VCaP (cell line): ENCODE measurements at regions not wholly inside any gene's neighbourhood (a gene's known extent, or its start where the extent isn't known, plus 50 kb on each side); places are given as distances from the start of the nearest gene placed in this dataset.
A peak's percentile ranks its signal among the peaks of the same experiment; 100 is the strongest.
"Not testable (repeated sequence)": the region's sequence is repeated elsewhere in the genome, so short reads cannot be mapped to it uniquely, and the experiment has no call there.

Experiments
- H3K27ac ChIP-seq: fragments of 450-650 bp; 2 replicates; pipeline ENCODE4 v1.5.1; 2017
- CTCF ChIP-seq: fragments of 450-650 bp; conservative IDR thresholded peaks from 2 replicates; pipeline ENCODE4 v1.5.1; 2017; ENCODE audit warnings: mild to moderate bottlenecking, moderate library complexity

DNA sequence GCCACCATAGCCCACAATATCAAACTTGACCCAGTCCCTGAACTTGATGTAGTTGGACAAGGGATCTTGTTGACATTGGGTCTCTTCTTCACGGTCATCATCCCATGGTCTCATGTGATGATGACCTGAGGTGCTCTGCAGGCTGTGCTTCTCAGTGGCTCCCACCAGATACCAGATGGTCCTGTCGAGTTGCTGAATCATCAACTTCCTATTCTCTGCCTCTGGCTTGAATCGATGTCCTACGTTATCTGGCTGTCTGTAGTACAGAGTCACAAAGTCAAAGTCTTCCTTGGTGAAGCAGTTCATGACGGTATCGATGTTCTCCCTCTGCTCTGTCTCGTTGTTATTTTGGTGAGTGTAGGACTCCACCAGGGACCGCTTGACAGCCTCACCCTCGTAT, 145.7 kb upstream of the ALDH3B2 start:
- H3K27ac ChIP-seq = no peak overlapping the region
- TF ChIP-seq CTCF = no peak

DNA sequence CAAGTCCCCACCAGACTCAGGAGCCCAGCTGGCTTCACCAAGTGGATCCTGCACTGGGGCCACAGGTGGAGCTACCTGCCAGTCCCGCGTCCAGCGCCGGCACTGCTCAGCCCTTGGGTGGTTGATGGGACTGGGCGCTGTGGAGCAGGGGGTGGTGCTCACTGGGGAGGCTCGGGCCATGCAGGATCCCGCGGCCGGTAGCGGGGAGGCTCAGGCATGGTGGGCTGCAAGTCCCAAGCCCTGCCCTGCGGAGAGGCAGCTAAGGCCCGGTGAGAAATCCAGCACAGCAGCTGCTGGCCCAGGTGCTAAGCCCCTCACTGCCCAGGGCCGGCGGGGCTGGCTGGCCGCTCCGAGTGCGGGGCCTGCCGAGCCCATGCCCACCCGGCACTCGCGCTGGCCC, 143.1 kb upstream of the ALDH3B2 start:
- not testable (repeated sequence) for H3K27ac ChIP-seq

- H3K27ac ChIP-seq = not testable (repeated sequence)
Measured at GRCh38 chr11:67809301-67809700, 134.9 kb upstream of the ALDH3B2 start.

GRCh38 chr11:67807896-67808295, 133.5 kb upstream of the ALDH3B2 start:
- H3K27ac ChIP-seq = peak overlapping the region; percentile 91

DNA sequence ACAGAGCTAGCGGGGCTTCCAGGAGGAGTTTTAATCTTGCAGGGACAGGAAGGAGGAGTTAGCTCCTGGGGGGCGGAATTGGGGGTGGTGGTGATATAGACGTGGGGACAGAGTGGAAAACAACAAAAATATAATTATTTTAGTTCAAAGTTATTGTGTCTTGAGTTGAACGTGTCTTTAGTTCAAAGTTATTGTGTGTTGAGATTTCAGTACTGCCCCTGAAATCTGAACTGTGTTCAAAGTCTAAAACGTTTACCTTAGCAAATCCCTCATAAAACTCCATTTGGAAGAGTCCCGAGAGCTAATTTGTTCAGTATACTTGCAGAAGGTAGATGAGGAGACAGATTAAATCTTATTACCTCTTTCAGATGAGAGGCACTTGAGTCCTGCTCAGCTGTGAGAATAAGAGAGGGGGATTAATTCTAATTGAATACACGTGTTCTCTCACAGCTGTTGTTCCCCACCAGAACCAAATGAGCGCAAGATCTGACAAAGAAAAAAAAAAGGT, 132.4 kb upstream of the ALDH3B2 start:
- H3K27ac ChIP-seq = peak overlapping the region; percentile 91

- peak overlapping the region; percentile 91 for H3K27ac ChIP-seq
Measured at GRCh38 chr11:67806183-67806582, 131.8 kb upstream of the ALDH3B2 start.

DNA sequence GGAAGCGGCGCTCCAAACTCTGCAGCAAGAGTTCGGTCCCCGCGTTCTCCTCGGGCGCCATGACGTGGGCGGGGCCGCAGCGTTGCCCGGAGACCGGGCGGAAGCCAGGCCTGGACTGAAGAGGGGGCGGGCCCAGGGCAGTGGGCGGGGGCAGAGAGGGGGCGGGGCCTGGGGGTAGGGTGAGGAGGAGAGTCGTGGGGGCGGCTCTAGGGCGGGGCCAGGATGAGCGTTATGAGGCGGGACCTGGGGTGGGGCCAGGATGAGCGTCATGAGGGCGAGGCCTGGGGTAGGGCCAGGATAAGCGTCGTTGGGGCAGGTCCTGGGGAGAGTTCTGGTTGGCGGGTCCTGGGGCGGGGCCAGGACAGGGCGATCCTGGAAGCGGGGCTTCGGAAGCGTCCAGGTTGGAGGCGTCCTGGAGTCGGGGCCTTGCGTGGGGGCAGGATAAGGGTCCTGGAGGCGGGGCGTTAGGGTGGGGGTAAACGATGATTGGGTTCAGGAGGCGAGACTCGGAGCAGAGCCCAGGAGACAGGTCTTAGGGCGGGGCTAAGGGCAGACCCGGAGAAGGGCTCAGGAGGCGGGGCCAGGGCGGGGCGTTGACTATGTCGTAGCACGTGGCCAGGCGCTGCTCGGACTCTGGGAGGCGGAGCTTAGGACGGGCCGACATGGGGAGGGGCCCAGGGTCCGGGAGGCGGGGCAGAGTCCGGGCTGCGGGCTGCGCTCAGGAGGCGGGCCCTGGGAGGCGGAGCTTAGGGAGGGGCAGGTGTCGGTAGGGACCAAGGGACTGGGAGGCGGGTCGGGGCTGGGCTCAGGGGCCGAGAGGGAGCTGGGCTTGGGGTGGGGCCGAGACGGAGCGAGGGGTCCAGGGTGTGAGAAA, 131.1 kb upstream of the ALDH3B2 start:
- H3K27ac ChIP-seq = peak overlapping the region; percentile 70

DNA sequence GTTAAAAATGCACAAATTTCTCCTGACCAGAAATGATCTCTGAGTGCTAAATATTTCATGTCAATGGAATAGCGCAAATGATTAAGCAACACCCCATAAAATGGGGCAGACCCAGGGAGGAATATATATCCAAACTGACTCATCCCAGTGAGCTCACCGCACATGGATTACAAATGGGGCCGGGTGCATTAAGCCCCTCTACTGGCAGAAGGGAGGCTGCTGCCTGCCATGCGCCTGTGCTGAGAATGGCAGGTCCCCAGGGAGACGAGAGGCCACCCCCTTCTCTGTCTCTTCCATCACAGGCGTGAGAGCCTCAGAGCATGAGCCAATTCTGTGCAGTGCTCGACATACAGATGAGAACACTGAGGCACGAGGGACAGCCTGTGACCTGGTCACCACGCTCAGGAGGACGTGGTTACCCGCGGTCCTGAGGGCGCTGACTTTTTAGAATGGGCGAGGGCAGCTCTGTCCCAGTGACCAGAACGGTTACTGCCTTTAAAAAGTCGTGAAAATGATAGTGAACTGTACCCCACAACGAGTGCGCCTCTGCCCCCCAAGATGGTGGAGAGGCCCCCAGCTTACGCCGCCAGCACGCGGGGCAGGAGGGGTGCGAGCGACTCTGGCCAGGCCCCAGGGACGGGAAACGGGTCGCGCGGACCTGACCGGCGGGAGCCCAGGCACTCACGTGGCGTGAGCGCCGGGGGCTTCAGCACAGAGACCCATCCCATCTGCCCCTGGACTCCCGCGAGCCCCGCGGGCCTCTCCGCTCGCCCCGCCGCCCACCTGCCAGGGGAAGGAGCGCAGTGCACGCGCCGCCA, 130.2 kb upstream of the ALDH3B2 start:
- H3K27ac ChIP-seq = peak overlapping the region; percentile 70

More for the DNA sequence above, 131.1 kb upstream of the ALDH3B2 start:
- 0 out of 2 replicates have a peak, but pooled peaks have one; percentile 11 for TF ChIP-seq CTCF

- H3K27ac ChIP-seq = not testable (repeated sequence)
Measured at GRCh38 chr11:67803519-67803918, 129.1 kb upstream of the ALDH3B2 start.

GRCh38 chr11:67803055-67803454, 128.6 kb upstream of the ALDH3B2 start:
- not testable (repeated sequence) for H3K27ac ChIP-seq

- not testable (repeated sequence) for H3K27ac ChIP-seq
Measured at GRCh38 chr11:67802623-67803022, 128.2 kb upstream of the ALDH3B2 start.

GRCh38 chr11:67801397-67801796, 127.0 kb upstream of the ALDH3B2 start:
- not testable (repeated sequence) for H3K27ac ChIP-seq

DNA sequence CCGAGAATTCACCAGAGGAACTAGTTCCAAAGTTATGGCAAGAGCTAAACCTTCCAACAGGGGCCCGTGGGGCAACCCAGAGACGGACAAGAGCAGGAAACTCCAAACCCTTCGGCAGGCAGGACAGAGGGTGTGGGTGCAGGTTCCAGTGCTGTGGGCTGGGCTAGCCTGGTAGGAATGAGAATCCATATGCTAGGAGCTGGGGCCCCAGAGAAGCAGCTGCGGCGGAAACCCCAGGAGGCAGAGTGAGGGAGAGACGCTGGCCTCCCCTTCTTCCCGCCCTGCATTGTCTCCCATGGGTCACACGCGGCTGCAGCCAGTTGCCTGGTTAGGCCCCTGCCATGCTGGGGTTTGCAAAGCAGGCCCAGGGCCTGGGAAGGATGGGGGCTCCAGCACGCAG, 126.2 kb upstream of the ALDH3B2 start:
- not testable (repeated sequence) for H3K27ac ChIP-seq

DNA sequence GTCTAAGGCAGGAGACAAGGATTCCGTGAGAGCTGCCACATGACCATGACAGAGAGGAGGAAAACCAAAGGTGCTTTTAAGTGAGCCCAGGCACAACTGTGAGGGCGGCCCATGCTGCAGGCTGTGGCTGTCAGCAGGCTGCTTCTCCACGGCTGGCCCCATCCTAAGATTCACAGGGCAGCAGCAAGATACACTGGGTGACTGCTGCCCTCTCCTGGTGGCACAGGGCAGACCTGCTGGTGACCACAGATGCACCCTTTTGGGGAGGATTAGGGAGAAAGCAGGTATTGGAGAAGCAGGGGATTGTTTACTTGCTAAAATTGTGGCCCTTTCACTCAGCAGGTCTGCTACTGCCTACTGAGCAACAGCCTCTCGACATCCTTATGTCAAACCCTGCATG, 125.4 kb upstream of the ALDH3B2 start:
- peak; percentile 96 for TF ChIP-seq CTCF
- H3K27ac ChIP-seq = not testable (repeated sequence)

- H3K27ac ChIP-seq = not testable (repeated sequence)
Measured at GRCh38 chr11:67797726-67798521, 123.5 kb upstream of the ALDH3B2 start.
